Body of pancreas (tissue), 4 donors: ENCODE measurements at regions not wholly inside any gene's neighbourhood (a gene's known extent, or its start where the extent isn't known, plus 50 kb on each side); places are given as distances from the start of the nearest gene placed in this dataset.

ENCODE experiments used
- ATAC-seq: fragments of 150-250 bp; one replicate; pipeline ENCODE4 v1.9.1; 2016
- DNase-seq, 4 donors: peaks; one replicate each; pipeline ENCODE4 v3.0.0-alpha.2; 2019
- H3K27ac ChIP-seq, 4 donors: fragments of 200-600 bp; sonication (generic); 1 replicate in 3 of 4; 2 replicates in 1 of 4; pipeline versions ENCODE4 v1.5.1 to v1.6.1; 2016 to 2019; ENCODE audit warnings: mild to moderate bottlenecking in 1 of 4, mixed read lengths in 1 of 4, moderate library complexity in 1 of 4
- H3K27me3 ChIP-seq, 2 donors: fragments of 200-600 bp; sonication (generic); one replicate each; pipeline ENCODE4 v1.6.0; 2016; ENCODE audit warnings: mild to moderate bottlenecking in 1 of 2
- H3K36me3 ChIP-seq, 2 donors: fragments of 200-600 bp; sonication (generic); replicated peaks in 1 of 2; 2 replicates each; pipeline ENCODE4 v1.5.1; 2016; ENCODE audit warnings: low read depth in 2 of 2; ENCODE audit not compliant: insufficient read depth in 1 of 2
- H3K4me1 ChIP-seq: fragments of 200-600 bp; sonication (generic); one replicate; pipeline ENCODE4 v1.6.0; 2016
- H3K4me3 ChIP-seq, 2 donors: fragments of 200-600 bp; sonication (generic); 1 replicate in 1 of 2; 2 replicates in 1 of 2; pipeline ENCODE4 v1.5.1; 2016 to 2019
- H3K9me3 ChIP-seq, 3 donors: fragments of 200-600 bp; sonication (generic); 1 replicate in 2 of 3; 2 replicates in 1 of 3; pipeline ENCODE4 v1.5.1; 2016
- POLR2A ChIP-seq, 3 donors: fragments of 450-650 bp; IDR thresholded peaks; one replicate each; pipeline ENCODE4 v1.6.1; 2016; ENCODE audit warnings: antibody characterized with exemption in 3 of 3, mild to moderate bottlenecking in 2 of 3
- WGBS, 2 donors: methylation state at CpG; one replicate each; pipeline ENCODE4 v1.1.5; 2017; 5-methylcytosine and 5-hydroxymethylcytosine counted together
- intact Hi-C: fragments of 100-400 bp; cut with DNase I; formaldehyde crosslinking; loops from one replicate; pipeline ENCODE4 v1.15.1; 2023
- TF ChIP-seq, protein P1 (sequence below), 7 experiments: fragments of 450-650 bp in 4 of 7; fragments of 200-600 bp in 3 of 7; sonication (generic) in 3 of 7; IDR thresholded peaks; one replicate each; pipeline ENCODE4 v1.5.1; 2016 to 2019; ENCODE audit warnings: antibody characterized with exemption in 7 of 7

DNA sequence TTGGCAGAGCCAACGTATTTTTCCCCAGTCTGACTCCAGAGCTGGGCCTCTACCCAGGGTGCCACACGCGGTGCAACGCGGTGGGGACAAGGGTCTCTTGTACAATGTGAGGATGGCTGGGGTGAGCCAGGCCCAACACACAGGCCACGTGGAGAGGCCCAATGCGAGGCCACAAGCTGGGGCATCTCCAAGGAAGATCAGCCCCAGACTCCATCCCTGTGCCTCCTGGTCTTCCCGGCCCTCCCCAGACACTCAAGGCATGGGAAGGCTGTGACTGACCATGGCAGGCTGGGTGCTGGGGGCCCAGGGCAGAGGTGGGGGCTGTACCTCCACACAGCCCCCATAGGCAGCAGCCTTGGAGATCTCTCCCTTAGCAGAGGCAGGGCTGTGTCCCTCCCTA lies 135.3 kb upstream of the FAM20C start:
- intact Hi-C loops: no loop called here
- ATAC-seq (no peak), DNase-seq (peak in 2 of 4 donors; percentile 8)
- no peak for TF ChIP-seq POLR2A (IDR thresholded peaks at IDR 0.05)
- TF ChIP-seq, protein P1, sequence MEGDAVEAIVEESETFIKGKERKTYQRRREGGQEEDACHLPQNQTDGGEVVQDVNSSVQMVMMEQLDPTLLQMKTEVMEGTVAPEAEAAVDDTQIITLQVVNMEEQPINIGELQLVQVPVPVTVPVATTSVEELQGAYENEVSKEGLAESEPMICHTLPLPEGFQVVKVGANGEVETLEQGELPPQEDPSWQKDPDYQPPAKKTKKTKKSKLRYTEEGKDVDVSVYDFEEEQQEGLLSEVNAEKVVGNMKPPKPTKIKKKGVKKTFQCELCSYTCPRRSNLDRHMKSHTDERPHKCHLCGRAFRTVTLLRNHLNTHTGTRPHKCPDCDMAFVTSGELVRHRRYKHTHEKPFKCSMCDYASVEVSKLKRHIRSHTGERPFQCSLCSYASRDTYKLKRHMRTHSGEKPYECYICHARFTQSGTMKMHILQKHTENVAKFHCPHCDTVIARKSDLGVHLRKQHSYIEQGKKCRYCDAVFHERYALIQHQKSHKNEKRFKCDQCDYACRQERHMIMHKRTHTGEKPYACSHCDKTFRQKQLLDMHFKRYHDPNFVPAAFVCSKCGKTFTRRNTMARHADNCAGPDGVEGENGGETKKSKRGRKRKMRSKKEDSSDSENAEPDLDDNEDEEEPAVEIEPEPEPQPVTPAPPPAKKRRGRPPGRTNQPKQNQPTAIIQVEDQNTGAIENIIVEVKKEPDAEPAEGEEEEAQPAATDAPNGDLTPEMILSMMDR (IDR thresholded peaks at IDR 0.05): no peak
- H3K27me3 ChIP-seq: no peaks in the 10 kb centered on the region
- no peak overlapping the region for H3K27ac ChIP-seq
- WGBS, 2 donors: 82 to 84% methylated on average over 5 to 8 of the region's 8 CpGs
- no peaks in the 10 kb centered on the region for H3K9me3 ChIP-seq
- no peaks in the 10 kb centered on the region for H3K4me1 ChIP-seq
- H3K4me3 ChIP-seq: no peak overlapping the region
- H3K36me3 ChIP-seq: no peaks in the 10 kb centered on the region

DNA sequence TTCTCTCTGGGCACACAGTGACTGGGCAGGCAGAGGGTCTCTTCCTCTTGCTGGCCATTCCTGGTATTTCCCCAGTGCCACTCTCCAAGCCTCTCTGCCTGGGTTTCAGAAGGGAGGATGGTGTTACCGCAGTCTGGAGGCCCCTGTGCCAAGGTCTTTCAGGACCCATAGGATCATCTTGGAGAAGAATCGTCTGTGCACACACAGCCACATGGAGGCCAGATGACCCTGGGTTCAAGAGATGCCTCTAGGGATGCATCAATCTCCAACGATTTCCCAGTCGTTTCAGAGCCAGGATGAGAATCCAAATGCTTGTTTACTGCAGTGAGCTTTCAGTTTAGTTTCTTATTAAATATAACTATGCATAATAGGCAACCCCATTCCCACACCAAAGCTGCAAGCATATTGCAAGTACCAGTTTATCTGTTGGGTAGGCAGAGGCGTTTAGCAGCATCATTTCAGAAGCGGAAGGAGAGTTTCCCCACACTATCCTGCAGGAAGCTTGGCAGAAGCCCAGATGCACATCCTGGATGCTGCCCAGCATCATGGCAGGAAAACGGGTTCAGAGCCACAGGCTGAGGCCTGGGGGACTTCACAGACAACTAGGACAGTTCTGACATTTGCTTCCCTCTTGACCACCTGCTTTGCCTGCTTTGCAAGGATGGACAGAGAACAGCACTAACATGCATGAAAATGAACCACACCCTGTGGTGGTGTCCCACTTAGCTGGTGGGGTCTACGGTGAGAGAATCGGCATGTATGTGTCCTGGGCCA lies 134.7 kb upstream of the FAM20C start:
- no peak overlapping the region for H3K4me3 ChIP-seq
- H3K27ac ChIP-seq: no peak overlapping the region
- no peaks in the 10 kb centered on the region for H3K4me1 ChIP-seq
- no peaks in the 10 kb centered on the region for H3K27me3 ChIP-seq
- intact Hi-C loops: no loop called here
- ATAC-seq: no peak
- DNase-seq: peak in 2 of 4 donors; percentile 10
- TF ChIP-seq, protein P1 (IDR thresholded peaks at IDR 0.05): no peak
- no peak for TF ChIP-seq POLR2A (IDR thresholded peaks at IDR 0.05)
- H3K36me3 ChIP-seq: no peaks in the 10 kb centered on the region
- no peaks in the 10 kb centered on the region for H3K9me3 ChIP-seq
- WGBS, 2 donors: 69% methylated on average over 9 of the region's 9 CpGs

DNA sequence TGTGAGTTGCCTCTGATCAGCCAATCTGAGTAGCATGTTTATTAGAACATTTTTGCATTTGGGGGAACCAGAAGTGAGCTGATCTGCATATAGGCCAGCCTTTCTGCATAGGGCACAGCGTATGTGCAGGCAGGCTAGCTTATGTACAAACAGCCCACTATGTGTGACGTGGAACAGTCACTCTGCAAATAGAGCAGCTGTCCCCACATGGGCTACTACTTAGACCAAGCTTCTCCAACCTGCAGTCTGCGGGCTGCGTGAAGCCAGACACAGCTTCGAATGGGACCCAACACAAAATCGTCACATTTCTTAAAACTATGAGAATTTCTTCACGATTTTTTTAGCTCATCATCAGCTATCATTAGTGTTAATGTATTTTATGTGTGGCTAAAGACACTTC lies 134.1 kb upstream of the FAM20C start:
- Histone ChIP-seq H3K4me3 (no peak overlapping the region), H3K27me3 (no peaks in the 10 kb centered on the region), H3K27ac (no peak overlapping the region), H3K4me1 (no peaks in the 10 kb centered on the region), H3K9me3 (no peaks in the 10 kb centered on the region), H3K36me3 (no peaks in the 10 kb centered on the region)
- TF ChIP-seq, protein P1 (IDR thresholded peaks at IDR 0.05): no peak
- no peak for TF ChIP-seq POLR2A (IDR thresholded peaks at IDR 0.05)
- intact Hi-C loops: no loop called here
- ATAC-seq: no peak
- WGBS, 2 donors: 72 to 83% methylated on average over 7 of the region's 7 CpGs
- DNase-seq: peak in 1 of 4 donors; percentile 2

DNA sequence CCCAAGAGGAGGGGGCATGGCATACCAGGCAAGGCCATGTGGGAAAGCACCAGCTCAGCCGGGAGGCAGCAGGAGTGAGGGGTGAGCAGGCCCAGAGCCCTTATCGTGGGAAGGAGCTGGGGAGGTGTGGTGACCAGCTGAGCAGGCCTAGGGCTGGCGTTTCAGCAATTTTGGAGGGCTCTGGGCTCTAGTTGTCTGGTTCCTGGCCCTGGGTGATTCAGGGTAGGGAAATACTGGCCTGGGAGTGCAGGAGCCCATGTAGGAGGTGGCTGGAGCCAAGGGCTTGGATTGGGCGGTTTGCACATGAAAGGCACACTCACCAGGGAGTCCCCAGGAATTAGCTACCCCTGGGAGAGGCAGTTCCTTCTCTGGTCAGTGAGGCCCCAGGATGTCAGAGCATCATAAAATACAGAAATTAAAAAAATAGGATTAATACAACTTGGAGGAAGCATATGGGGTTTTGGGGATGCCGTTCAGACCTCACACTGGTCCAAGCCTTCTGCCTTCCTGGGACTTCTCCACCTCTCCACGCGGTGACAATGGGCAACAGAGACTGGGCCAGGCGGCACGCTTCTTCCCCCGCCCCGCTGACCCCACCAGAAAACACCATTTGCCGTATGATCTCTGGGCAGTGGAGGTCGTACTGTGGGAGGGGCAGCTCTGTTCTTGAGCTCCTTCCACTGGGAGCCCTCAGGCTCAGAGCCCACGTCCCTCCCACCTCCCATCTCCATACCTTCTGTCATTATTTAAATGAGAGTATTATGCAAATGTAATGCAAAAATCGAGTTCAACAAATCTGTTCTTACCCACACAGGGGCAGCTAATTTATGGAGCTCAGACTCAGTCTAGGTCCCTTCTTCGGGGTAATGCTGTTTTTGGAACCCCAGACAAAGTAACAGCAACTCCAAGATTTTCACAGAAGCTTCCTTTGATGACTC lies 133.0 kb upstream of the FAM20C start:
- Histone ChIP-seq H3K36me3 (no peaks in the 10 kb centered on the region), H3K9me3 (no peaks in the 10 kb centered on the region), H3K4me3 (no peak overlapping the region), H3K27me3 (no peaks in the 10 kb centered on the region), H3K27ac (no peak overlapping the region), H3K4me1 (no peaks in the 10 kb centered on the region)
- intact Hi-C loops: no loop called here
- ATAC-seq: no peak
- peak in 2 of 4 donors; percentile 2 to 3 for DNase-seq
- TF ChIP-seq POLR2A (IDR thresholded peaks at IDR 0.05): no peak
- TF ChIP-seq, protein P1 (IDR thresholded peaks at IDR 0.05): no peak
- 70 to 74% methylated on average over 15 to 16 of the region's 16 CpGs for WGBS, 2 donors
